ENCODE measurements at regions not wholly inside any gene's neighbourhood (a gene's known extent, or its start where the extent isn't known, plus 50 kb on each side); places are given as distances from the start of the nearest gene placed in this dataset.

DNA sequence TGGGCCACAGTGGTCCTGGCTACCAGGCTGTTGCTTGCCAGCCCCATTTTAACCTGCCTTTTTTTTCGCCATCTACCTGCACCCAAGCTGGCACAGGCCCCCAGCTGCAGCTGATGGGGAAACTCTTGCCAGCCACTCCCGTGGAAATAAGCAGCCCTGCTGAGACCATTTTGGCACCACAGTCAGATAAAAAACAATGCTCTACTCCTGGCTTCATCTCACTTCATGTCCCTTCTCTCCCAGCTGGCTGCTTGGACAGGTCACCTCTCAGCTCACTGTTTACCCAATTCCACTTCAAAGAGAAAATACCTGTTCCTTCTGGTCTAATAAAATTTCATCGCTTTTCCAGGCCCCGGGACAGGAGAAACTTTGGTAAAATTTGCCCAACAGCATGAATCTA, 322.6 kb upstream of the SLC30A5 start:
- TF ChIP-seq, protein P1, sequence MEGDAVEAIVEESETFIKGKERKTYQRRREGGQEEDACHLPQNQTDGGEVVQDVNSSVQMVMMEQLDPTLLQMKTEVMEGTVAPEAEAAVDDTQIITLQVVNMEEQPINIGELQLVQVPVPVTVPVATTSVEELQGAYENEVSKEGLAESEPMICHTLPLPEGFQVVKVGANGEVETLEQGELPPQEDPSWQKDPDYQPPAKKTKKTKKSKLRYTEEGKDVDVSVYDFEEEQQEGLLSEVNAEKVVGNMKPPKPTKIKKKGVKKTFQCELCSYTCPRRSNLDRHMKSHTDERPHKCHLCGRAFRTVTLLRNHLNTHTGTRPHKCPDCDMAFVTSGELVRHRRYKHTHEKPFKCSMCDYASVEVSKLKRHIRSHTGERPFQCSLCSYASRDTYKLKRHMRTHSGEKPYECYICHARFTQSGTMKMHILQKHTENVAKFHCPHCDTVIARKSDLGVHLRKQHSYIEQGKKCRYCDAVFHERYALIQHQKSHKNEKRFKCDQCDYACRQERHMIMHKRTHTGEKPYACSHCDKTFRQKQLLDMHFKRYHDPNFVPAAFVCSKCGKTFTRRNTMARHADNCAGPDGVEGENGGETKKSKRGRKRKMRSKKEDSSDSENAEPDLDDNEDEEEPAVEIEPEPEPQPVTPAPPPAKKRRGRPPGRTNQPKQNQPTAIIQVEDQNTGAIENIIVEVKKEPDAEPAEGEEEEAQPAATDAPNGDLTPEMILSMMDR (IDR thresholded peaks at IDR 0.05), result no peak
- TF ChIP-seq ZFX (IDR thresholded peaks at IDR 0.05; ENCODE audit: borderline replicate concordance), result no peak
- no peak overlapping the region for H3K27ac ChIP-seq

DNA sequence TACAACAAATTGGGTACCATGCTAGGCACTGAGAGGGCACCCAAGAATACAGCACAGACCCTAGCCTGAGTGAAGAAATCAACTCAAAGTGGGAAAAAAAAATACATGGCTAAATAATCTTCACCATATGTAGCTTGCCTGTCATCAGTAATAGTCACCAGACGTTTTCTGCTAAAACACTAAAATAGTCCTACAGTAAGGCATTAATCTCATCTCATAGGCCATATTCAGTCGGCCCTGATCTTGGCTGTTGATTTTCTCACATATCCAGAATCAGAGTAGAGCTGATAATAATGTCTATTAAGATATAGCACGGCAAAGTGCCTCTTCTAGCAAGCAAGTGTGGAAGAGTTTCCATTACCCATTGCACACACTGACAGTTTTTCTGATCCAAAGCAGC, 322.1 kb upstream of the SLC30A5 start:
- TF ChIP-seq, protein P1 (IDR thresholded peaks at IDR 0.05), result no peak
- TF ChIP-seq ZFX (IDR thresholded peaks at IDR 0.05; ENCODE audit: borderline replicate concordance), result no peak
- H3K27ac ChIP-seq, result no peak overlapping the region

DNA sequence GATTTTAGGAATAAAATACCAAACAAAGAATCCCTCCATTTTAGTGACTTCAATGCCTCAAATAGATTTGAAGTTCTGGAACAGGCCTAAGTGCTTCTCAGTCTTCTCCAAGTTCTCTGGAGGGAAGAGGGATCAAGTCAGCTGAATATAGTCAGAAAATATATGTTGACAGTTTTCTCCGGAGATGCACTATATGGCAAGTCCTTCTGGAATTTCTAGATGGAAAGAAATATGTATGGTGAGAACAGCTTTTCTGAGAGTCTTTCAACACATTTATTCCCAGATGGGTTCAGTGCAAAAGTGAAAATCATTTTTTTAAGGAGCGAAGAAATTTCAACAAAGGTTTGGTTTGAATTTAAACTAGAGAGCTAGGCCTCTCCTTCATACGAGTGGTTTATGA, 317.4 kb upstream of the SLC30A5 start:
- H3K27ac ChIP-seq, result no peak overlapping the region
- TF ChIP-seq ZFX (IDR thresholded peaks at IDR 0.05; ENCODE audit: borderline replicate concordance), result no peak
- TF ChIP-seq, protein P1 (IDR thresholded peaks at IDR 0.05), result no peak

DNA sequence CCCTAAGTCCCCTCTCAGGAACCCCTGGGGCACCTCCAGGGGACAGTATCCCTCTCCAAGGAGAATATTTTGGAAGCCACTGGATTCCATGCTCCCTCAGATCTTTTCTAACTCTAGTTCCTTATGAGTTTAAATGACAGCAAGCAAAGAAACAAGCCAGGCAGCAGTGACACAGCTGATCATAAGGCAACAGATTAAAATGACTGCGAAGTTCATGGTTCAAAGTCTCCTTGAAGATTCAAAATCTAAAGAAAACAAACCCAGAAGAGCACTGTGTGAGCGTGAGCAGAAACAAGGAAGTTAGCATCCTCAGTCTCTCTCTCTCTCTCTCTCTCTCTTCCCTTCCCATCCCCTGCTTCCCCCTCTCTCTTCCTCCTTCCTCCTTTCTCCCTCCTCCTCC, 316.7 kb upstream of the SLC30A5 start:
- no peak overlapping the region for H3K27ac ChIP-seq
- TF ChIP-seq, protein P1 (IDR thresholded peaks at IDR 0.05), result no peak
- TF ChIP-seq ZFX (IDR thresholded peaks at IDR 0.05; ENCODE audit: borderline replicate concordance), result no peak

DNA sequence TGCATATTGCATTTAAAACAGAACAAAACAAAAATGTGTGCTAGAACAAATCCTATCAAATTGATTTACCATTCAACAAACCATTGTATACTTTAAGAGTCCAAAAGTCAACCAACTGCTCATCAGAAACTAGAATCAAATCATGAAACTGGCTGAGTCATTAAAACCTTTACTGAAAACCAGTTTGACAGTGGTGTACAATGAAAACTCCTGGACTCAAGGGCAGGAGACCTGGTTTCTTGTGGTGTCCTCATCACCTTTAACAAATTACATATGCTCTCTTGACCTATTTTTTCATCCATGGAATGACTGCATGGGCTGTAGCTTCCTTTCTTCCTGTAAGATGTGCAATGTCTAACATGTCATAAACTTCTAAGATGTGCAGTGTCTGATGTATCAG, 315.3 kb upstream of the SLC30A5 start:
- TF ChIP-seq, protein P1 (IDR thresholded peaks at IDR 0.05), result no peak
- no peak for TF ChIP-seq ZFX (IDR thresholded peaks at IDR 0.05; ENCODE audit: borderline replicate concordance)
- H3K27ac ChIP-seq, result no peak overlapping the region

DNA sequence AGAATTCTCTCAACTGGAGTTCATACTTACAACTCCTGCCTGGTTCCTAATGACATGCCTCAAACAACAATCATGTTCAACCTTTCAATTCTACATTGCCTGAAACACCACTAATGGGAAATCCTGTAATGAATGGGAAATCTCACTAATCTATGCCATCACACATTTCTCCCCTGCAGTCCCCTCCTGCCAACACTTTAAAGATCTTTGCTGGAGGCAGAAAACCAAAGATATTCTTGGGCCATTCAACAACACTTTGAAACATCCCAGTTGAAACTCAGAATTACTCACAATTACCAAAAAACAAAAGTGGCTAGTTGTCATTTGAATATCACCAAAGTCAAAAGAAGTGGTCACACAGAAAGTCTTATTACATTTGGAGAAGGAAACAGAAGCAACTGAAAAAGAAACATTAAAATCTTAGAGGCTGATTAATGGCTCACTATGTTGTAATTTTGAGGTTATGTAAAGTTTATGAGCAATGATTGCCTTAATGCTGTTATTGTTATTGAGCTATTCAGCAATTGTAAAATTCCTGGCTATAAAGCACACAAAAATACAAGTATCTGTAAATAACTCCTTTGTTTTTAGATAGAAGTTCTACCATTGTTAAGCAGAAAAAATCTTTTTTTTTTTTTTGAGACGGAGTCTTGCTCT, 313.4 kb upstream of the SLC30A5 start:
- no peak for TF ChIP-seq ZFX (IDR thresholded peaks at IDR 0.05; ENCODE audit: borderline replicate concordance)
- TF ChIP-seq, protein P1 (IDR thresholded peaks at IDR 0.05), result no peak
- H3K27ac ChIP-seq, result no peak overlapping the region

DNA sequence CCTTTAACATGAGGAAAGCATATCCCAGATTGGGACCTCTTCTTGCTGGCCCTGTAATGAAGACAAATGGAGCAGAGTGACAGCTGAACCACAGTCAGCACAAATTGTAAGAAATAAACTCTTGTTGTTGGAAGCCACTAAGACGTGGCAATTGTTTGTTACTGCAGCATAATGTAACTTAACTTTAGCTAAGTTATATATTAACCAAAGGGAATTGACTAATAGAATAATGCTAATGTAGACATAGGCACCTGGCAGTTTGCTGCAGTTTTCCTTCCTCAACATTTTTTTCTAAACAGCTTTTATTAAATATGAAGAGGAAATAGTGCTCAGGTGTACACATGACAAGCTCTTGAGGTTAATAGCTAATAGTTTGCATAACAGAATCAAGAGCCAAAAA, 300.7 kb upstream of the SLC30A5 start:
- TF ChIP-seq ZFX (IDR thresholded peaks at IDR 0.05; ENCODE audit: borderline replicate concordance), result no peak
- TF ChIP-seq, protein P1 (IDR thresholded peaks at IDR 0.05), result no peak
- H3K27ac ChIP-seq, result no peak overlapping the region
